ENCODE measurements at regions not wholly inside any gene's neighbourhood (a gene's known extent, or its start where the extent isn't known, plus 50 kb on each side); places are given as distances from the start of the nearest gene placed in this dataset.

DNA sequence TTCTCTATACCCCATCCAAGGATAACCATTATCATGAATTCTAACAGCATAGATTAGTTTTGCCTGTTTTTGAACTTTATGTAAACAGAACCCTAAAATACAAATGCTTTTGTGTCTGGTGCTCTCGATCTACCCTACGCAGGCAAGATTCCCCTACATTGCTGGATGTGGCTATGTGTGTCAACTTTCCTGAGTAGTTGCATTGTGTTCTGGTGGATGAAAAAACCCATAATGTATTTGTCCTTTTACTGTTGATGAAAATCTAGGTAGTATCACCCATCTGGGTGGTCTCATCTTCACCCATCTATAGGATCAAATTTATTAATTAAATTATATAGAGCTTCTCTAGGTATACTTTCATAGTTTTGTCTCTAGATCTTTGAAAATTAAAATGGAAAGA lies 211.7 kb downstream of the ANKRD60 start:
- H3K27ac Mint-ChIP-seq, result no peak overlapping the region
- DNase-seq (ENCODE audit: low spot score), result no peak
- no peak overlapping the region for H3K4me3 Mint-ChIP-seq
- no peaks in the 10 kb centered on the region for H3K9me3 Mint-ChIP-seq
- H3K36me3 Mint-ChIP-seq (ENCODE audit: low read depth), result no peaks in the 10 kb centered on the region
- H3K4me1 Mint-ChIP-seq (ENCODE audit: low read depth), result no peaks in the 10 kb centered on the region
- peaks cover 9% of the 10 kb centered on the region for H3K27me3 Mint-ChIP-seq (ENCODE audit: low read depth)

DNA sequence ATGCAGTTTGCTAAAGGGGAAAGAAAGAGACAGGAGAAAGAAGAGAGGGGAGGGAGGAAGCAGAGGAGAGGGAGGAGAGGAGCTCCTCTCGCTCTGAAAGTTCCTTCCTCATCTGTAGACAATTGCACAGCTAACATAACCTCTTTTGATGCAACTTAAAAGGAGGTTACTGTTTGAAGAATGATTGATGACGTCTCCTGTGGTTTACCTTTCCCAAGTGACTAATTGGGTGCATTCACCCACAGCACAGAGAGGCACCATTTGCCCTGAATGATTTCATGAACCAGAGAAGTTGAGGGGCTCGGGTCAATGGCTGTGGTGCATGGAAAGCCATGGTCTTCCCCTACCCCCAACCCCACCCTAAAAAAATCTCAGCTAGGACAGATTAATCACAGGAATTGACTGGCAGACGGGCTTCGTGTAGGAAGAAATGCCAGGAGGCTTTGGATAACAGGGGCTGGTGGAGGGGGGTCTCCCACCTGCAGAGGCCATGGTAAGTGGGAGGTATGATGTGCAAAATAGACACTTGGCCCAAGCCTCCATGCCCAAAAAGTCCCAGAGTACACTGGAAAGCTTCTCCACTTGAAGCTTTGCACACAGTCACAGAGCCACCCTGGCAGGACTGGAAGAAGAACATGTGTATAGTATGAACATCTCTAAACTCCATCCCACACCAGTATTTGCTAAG lies 213.7 kb downstream of the ANKRD60 start:
- no peaks in the 10 kb centered on the region for H3K36me3 Mint-ChIP-seq (ENCODE audit: low read depth)
- H3K9me3 Mint-ChIP-seq, result no peaks in the 10 kb centered on the region
- H3K27ac Mint-ChIP-seq, result no peak overlapping the region
- no peak for DNase-seq (ENCODE audit: low spot score)
- H3K4me3 Mint-ChIP-seq, result no peak overlapping the region
- peaks cover 9% of the 10 kb centered on the region for H3K27me3 Mint-ChIP-seq (ENCODE audit: low read depth)
- H3K4me1 Mint-ChIP-seq (ENCODE audit: low read depth), result no peaks in the 10 kb centered on the region

DNA sequence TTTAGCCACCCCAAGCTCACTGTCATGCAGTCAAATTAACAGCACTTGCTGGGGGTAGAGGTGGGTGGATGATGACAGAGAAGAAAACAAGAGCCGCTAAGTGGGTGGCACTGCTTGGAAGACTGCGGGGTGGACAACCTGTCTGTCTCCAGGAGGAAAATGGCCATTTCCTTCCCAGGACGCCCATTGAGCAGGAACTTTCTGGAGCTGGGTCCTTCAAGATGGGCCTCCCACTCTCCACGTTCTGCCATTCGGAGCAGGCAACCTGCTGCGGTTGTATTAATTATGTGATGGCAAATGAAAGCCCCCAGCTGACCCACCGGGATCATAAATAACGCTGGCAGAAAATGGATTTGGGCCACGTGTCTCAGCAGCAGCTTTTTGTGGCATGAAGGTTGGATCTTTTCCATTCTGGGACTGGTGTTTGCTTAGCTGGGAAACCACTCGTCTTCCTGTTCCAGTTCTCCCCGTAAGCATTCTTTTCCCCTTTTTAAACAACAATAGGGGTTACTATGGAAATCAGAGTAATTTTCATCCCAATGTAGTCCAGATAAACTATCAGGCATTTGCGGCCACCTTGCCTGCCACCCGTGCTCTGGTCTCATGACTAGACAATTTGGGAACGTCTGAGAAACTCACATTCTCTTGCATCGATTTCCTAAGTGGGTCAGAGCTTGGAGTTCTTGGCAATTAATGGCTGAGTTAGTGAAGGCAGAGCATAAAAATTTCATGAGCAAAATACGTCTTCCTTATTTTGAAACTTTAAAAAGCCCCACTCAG lies 215.5 kb downstream of the ANKRD60 start:
- H3K4me1 Mint-ChIP-seq (ENCODE audit: low read depth), result no peaks in the 10 kb centered on the region
- DNase-seq (ENCODE audit: low spot score), result no peak
- H3K9me3 Mint-ChIP-seq, result no peaks in the 10 kb centered on the region
- no peak overlapping the region for H3K4me3 Mint-ChIP-seq
- no peak overlapping the region for H3K27ac Mint-ChIP-seq
- H3K27me3 Mint-ChIP-seq (ENCODE audit: low read depth), result peaks cover 9% of the 10 kb centered on the region
- no peaks in the 10 kb centered on the region for H3K36me3 Mint-ChIP-seq (ENCODE audit: low read depth)

DNA sequence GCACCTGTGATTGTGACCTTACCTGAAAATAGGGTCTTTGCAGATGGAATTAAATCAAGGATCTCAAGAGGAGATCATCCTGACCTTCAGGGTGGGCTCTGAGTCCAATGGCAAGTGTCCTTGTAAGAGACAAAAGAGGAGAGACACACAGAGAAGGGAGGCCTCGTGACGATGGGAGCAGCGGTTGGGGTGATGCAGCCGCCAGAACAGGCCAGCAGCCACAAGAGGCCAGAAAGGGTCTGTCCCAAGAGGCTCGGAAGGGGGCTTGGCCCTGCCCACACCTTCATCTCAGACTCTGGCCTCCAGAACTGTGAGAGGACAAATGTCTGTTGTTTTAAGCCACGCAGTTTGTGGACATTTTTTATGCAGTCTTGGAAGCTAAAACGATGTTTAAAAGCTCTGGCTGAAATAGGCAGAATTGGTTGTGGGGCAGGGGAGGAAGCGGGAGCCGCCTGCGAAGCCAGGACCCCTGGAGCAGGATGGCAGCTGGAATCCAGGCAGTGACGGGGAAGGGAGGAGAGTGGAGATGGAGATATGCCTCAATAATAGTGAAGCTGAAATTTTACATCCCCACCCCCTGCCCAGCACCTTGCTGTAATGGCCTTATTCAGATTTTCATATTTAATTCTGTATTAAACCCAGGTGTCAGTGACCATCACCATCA lies 216.4 kb downstream of the ANKRD60 start:
- Mint-ChIP-seq H3K36me3 (ENCODE audit: low read depth) (no peaks in the 10 kb centered on the region), H3K4me3 (no peak overlapping the region), H3K4me1 (ENCODE audit: low read depth) (no peaks in the 10 kb centered on the region), H3K27ac (no peak overlapping the region), H3K9me3 (no peaks in the 10 kb centered on the region), H3K27me3 (ENCODE audit: low read depth) (peaks cover 9% of the 10 kb centered on the region)
- no peak for DNase-seq (ENCODE audit: low spot score)

DNA sequence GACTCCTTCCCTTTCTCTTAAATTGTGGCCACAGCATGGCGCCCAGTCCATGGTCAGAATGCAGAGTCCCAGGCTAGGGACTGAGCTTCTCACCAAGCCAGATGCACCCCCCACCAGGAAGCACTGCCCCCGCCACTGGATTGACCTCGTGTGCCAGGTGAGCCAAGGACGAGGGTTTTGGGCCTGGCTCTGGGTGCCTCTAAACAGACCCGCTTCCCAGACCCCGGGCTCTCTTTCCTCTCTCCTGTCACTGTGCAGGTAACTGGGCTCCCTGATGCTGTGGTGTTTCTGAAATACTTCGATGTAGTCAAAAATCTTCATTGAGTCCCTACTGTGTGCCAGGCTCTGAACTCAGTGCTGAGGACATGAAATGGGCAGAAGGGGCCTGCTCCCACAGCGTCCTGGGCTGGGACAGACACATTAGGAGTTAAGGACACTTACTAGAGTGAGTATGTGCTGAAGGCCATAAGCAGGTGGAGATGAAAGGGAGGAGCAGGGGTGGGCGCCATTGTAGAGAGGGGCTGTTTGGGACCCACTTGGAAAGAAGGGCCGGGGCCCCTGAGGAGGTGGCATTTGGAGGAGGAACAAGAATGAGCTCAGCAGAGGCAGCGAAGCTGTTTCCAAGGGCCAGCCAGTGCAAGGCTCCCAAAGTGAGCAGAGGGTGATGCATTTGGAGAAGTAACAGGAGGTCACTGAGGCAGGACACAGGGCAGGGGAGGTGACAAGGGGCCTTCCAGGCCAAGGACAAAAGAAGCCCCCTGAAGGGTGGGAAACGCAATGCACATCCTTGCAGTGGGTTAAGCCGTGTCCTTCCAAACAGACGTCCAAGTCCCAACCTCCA lies 217.1 kb downstream of the ANKRD60 start:
- peaks cover 9% of the 10 kb centered on the region for H3K27me3 Mint-ChIP-seq (ENCODE audit: low read depth)

DNA sequence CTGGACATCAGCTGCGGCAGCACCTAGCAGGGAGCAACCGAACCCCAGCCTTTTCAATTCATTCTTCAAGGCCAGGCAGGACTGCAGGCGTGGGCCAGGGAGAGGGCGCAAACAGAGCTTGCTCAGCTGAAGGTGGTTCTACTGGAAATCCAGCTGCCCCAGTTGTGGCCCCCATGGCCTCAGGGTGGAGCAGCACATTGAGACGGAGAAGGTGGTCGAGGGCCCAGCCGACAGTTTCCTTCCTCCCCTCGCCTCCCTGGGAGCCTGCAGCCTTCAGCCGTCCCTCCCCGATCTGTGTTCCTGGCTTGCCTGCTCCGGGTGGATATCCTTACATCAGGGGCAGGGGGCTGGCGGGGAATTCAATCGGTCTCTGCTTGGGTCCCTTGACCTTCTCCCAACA lies 217.8 kb downstream of the ANKRD60 start:
- Mint-ChIP-seq H3K27ac (no peak overlapping the region), H3K27me3 (ENCODE audit: low read depth) (peaks cover 9% of the 10 kb centered on the region), H3K9me3 (no peaks in the 10 kb centered on the region), H3K36me3 (ENCODE audit: low read depth) (no peaks in the 10 kb centered on the region), H3K4me3 (no peak overlapping the region), H3K4me1 (ENCODE audit: low read depth) (no peaks in the 10 kb centered on the region)
- no peak for DNase-seq (ENCODE audit: low spot score)

More for the DNA sequence above, 217.1 kb downstream of the ANKRD60 start:
- Mint-ChIP-seq H3K27ac (no peak overlapping the region), H3K36me3 (ENCODE audit: low read depth) (no peaks in the 10 kb centered on the region), H3K4me3 (no peak overlapping the region), H3K4me1 (ENCODE audit: low read depth) (no peaks in the 10 kb centered on the region), H3K9me3 (no peaks in the 10 kb centered on the region)
- no peak for DNase-seq (ENCODE audit: low spot score)

DNA sequence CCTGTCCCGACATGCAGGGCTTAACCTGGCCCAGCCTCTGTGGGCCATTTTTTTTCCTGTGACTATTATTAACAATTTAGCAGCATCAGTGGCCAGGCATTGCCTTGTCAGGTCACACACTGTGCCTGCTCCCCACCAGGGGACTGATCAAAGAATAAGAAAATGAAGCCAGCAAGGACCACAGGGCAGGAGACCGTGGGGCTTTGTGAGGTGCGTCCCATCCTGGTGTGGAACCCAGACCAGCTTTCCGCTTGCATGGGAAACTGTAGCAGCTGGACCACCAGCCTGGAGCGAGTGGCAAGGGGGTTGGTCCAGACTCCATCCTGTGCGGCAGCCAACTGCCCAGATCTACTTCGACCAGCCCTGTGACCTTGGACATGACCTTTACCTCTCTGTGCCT lies 218.3 kb downstream of the ANKRD60 start:
- H3K4me3 Mint-ChIP-seq, result no peak overlapping the region
- no peak overlapping the region for H3K27ac Mint-ChIP-seq
- no peaks in the 10 kb centered on the region for H3K36me3 Mint-ChIP-seq (ENCODE audit: low read depth)
- H3K9me3 Mint-ChIP-seq, result no peaks in the 10 kb centered on the region
- no peaks in the 10 kb centered on the region for H3K4me1 Mint-ChIP-seq (ENCODE audit: low read depth)
- H3K27me3 Mint-ChIP-seq (ENCODE audit: low read depth), result peaks cover 8% of the 10 kb centered on the region
- no peak for DNase-seq (ENCODE audit: low spot score)

DNA sequence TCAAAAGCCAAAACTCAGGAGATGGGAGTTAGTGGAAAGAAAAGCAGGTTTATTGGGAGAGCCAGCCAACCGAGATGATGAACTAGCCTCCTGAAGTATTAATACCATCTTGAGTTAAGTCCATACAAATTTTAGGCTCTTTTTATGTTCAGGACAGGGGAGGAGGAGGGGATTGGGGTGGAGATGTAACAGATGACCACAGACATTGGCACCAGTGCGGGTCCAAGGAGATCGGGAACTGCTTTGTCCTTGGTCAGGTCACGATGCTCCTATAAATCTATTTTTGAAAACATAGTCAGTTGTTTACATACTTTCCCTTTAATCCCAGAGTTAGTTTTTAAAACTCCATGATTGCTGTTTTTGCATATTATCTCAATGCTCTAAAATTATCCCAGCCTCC lies 219.6 kb downstream of the ANKRD60 start:
- Mint-ChIP-seq H3K4me1 (ENCODE audit: low read depth) (no peaks in the 10 kb centered on the region), H3K4me3 (no peak overlapping the region), H3K9me3 (no peaks in the 10 kb centered on the region), H3K27ac (no peak overlapping the region), H3K36me3 (ENCODE audit: low read depth) (no peaks in the 10 kb centered on the region), H3K27me3 (ENCODE audit: low read depth) (no peaks in the 10 kb centered on the region)
- no peak for DNase-seq (ENCODE audit: low spot score)

DNA sequence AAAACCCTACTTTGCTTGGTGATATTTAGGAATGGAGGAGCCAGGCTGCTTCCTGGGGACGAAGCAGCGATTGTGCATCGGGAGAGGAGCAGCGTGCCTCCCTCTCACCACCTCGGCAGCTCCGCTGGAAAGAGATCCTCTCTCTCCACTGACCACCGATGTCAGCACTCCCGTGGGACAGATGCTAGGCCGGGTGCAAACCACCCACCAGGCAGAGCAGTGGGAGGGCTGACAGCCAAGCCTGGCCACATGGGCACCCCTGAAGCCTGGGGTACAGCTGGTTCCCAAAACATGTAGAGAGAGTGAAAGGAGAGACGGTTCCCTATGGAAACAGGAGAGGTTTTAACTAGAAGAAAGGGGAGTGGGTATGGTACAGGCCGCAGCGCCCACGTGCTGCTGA lies 220.0 kb downstream of the ANKRD60 start:
- no peaks in the 10 kb centered on the region for H3K9me3 Mint-ChIP-seq
- H3K4me3 Mint-ChIP-seq, result no peak overlapping the region
- no peaks in the 10 kb centered on the region for H3K4me1 Mint-ChIP-seq (ENCODE audit: low read depth)
- H3K27me3 Mint-ChIP-seq (ENCODE audit: low read depth), result no peaks in the 10 kb centered on the region
- no peaks in the 10 kb centered on the region for H3K36me3 Mint-ChIP-seq (ENCODE audit: low read depth)
- no peak for DNase-seq (ENCODE audit: low spot score)
- no peak overlapping the region for H3K27ac Mint-ChIP-seq

DNA sequence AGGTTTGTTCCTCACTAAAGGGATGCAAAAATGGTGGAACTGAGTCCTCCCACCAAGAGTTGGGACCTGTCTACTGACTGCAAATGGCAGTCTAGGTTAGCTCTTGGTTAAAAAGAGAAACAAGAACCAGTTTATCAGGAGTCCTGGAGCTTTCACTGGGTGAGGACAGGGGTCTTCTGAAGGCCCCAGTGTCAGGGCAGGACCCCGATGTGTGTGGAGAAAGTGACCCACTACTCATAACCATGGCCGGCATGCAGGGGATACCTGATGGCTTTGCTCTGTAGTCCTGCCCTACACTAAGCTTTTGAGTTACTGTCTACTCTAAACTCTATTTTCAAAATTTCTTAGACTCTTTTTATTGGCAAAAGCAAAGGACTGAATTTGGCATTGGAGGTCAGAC lies 220.5 kb downstream of the ANKRD60 start:
- Mint-ChIP-seq H3K4me3 (no peak overlapping the region), H3K9me3 (no peaks in the 10 kb centered on the region), H3K27me3 (ENCODE audit: low read depth) (no peaks in the 10 kb centered on the region), H3K4me1 (ENCODE audit: low read depth) (no peaks in the 10 kb centered on the region), H3K27ac (no peak overlapping the region), H3K36me3 (ENCODE audit: low read depth) (no peaks in the 10 kb centered on the region)
- DNase-seq (ENCODE audit: low spot score), result no peak

DNA sequence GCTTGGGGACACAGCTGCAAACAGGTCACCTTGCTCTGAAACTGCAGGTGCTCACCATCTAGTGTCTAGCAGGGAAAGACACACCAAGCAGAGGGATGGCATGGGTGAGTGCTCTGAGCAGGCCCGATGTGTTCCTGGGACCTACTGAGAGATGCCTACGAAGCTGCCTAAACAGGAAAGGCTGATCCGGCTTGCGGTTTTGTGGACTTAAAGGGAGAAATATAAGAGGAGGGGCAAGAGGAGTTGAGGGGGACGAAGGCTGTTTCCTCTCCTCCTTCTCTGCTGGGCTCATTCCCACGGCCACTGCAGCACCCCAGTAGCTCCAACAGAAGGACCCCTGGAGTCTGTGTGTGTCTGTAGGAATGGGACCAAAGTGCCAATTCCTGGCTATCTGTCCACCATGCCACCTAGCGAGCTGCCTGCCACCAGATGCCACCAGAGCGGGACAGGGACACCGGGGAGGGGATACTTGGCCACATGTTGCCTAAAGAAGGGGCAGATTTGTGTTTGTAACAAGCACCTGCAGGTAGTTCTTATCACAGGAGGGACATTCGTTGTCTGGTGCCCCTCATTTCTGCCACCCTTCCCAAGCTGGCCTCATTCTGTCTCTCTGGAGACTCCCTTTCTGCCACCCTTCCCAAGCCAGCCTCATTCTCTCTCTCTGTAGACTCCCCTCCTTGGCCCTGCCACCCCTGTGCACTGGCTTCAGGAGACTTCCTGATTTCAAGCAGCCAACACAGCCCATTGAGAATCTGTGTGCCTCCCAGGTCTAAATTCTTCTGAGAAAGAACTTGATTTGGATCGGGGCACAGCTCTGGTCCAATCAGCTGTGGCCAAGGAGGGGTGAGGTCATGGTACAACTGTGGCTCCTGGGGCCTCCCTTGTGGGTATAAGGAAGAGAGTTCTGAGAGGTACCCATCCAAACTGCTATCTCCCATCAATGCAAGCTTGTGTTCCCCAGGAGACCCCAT lies 221.8 kb downstream of the ANKRD60 start:
- Mint-ChIP-seq H3K27ac (no peak overlapping the region), H3K36me3 (ENCODE audit: low read depth) (no peaks in the 10 kb centered on the region), H3K9me3 (no peaks in the 10 kb centered on the region), H3K4me1 (ENCODE audit: low read depth) (no peaks in the 10 kb centered on the region), H3K27me3 (ENCODE audit: low read depth) (no peaks in the 10 kb centered on the region), H3K4me3 (no peak overlapping the region)
- no peak for DNase-seq (ENCODE audit: low spot score)

DNA sequence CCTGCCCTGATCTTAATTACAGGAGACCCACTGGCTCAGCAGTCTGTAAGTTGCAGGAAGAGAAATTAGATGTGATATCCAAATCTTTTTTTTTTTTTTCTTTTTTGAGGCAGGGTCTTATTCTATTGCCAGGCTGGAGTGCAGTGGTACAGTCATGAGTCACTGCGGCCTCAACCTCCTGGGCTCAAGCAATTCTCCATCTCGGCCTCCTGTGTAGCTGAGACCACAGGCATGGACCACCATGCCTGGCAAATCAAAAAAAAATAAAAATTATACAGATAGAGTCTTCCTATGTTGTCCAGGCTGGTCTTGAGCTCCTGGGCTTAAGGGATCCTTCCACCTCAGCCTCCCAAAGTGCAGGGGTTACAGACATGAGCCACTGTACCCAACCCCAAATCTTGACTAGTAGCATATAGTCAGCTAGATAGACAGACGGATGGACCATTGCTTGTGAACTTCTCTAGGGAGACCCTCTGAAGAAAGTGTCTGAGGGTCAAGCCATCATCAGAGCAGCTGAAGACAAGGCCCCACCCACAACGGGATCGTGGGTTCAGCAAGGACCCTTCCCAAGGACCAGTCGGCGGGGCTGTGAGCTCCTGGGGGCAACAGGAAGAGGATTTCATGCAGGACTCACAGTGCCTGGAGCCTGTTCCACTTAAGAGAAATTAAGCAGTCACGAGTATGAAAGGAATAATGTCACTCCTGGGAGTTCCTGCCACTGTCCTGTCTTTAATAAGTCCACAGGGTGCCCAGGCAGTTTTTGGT lies 222.7 kb downstream of the ANKRD60 start:
- no peak overlapping the region for H3K27ac Mint-ChIP-seq
- H3K9me3 Mint-ChIP-seq, result no peaks in the 10 kb centered on the region
- H3K36me3 Mint-ChIP-seq (ENCODE audit: low read depth), result no peaks in the 10 kb centered on the region
- H3K4me3 Mint-ChIP-seq, result no peak overlapping the region
- H3K27me3 Mint-ChIP-seq (ENCODE audit: low read depth), result no peaks in the 10 kb centered on the region
- DNase-seq (ENCODE audit: low spot score), result no peak
- no peaks in the 10 kb centered on the region for H3K4me1 Mint-ChIP-seq (ENCODE audit: low read depth)

Measured in T-helper 2 cell treated with Interferon-gamma antibody and Interleukin-4, amounts not matched to agents 5 μg/mL and 100 μg/mL, for 36 hours (primary cell).